ENCODE measurements at regions not wholly inside any gene's neighbourhood (a gene's known extent, or its start where the extent isn't known, plus 50 kb on each side); places are given as distances from the start of the nearest gene placed in this dataset.

GRCh38 chr11:92707173-92707619 is 262.3 kb upstream of the MTNR1B start:
- Histone ChIP-seq H3K4me1 (ENCODE audit: insufficient read depth, low read length) (peaks cover 15% of the 10 kb centered on the region), H3K36me3 (ENCODE audit: insufficient read depth, low read length) (no peaks in the 10 kb centered on the region), H3K27ac (ENCODE audit: low read depth, low read length) (no peak overlapping the region), H3K27me3 (ENCODE audit: insufficient read depth, low read length) (no peaks in the 10 kb centered on the region), H3K4me3 (ENCODE audit: low read length) (no peak overlapping the region), H3K9me3 (ENCODE audit: insufficient read depth, low read depth, low read length) (no peaks in the 10 kb centered on the region), H3K9ac (ENCODE audit: low read depth, low read length) (no peak overlapping the region)
- WGBS: 88% methylated on average over 3 of the region's 3 CpGs

DNA sequence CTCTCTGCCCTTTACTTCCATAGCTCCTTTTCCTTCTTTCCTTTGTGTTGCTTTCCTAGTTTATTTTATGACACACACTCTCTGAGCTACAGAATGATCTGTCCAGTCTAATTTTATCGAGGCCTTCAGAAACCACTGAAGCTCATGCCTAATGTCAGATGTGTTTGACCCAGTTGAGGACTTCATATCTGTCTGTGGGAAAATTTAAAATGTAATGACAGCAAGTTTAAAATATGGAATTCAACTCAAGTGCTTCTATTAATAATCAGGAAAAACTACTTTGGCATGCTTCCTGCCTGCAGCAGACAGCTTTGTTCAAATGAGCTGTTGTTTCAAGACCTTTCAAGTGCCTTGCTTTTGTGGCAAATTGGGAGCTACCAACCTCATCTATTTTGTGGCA is 261.8 kb upstream of the MTNR1B start:
- Histone ChIP-seq H3K36me3 (ENCODE audit: insufficient read depth, low read length) (no peaks in the 10 kb centered on the region), H3K4me1 (ENCODE audit: insufficient read depth, low read length) (peaks cover 20% of the 10 kb centered on the region), H3K27me3 (ENCODE audit: insufficient read depth, low read length) (no peaks in the 10 kb centered on the region), H3K9ac (ENCODE audit: low read depth, low read length) (no peak overlapping the region), H3K9me3 (ENCODE audit: insufficient read depth, low read depth, low read length) (no peaks in the 10 kb centered on the region), H3K27ac (ENCODE audit: low read depth, low read length) (no peak overlapping the region), H3K4me3 (ENCODE audit: low read length) (no peak overlapping the region)
- WGBS: 100% methylated on average over 1 of the region's 1 CpG

DNA sequence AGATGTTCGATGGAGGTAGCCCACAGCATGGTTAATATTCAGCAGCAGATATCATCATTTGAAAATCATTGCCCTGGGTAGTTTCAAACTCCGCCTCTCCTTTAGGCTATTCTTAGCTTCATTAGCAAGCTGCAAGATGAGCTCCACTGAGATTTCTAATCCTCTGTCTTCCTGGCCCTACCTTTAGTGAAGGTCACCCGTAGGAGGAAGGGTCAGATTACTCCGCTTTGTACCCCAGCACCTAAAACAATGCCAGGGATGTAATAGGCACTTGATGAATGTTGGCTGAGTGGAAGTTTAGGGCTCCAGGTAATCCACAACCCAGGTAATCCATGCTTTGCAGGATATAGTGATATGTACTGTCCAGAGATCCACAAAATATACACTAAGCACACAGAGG is 260.1 kb upstream of the MTNR1B start:
- Histone ChIP-seq H3K9me3 (ENCODE audit: insufficient read depth, low read depth, low read length) (no peaks in the 10 kb centered on the region), H3K36me3 (ENCODE audit: insufficient read depth, low read length) (no peaks in the 10 kb centered on the region), H3K4me3 (ENCODE audit: low read length) (no peak overlapping the region), H3K27ac (ENCODE audit: low read depth, low read length) (no peak overlapping the region), H3K4me1 (ENCODE audit: insufficient read depth, low read length) (peaks cover 35% of the 10 kb centered on the region), H3K9ac (ENCODE audit: low read depth, low read length) (no peak overlapping the region), H3K27me3 (ENCODE audit: insufficient read depth, low read length) (no peaks in the 10 kb centered on the region)
- 99% methylated on average over 4 of the region's 4 CpGs for WGBS

- 91% methylated on average over 3 of the region's 4 CpGs for whole genome bisulfite sequencing
- Histone ChIP-seq H3K9me3 (ENCODE audit: insufficient read depth, low read depth, low read length) (no peaks in the 10 kb centered on the region), H3K9ac (ENCODE audit: low read depth, low read length) (no peak overlapping the region), H3K4me1 (ENCODE audit: insufficient read depth, low read length) (peaks cover 35% of the 10 kb centered on the region), H3K27ac (ENCODE audit: low read depth, low read length) (no peak overlapping the region), H3K27me3 (ENCODE audit: insufficient read depth, low read length) (no peaks in the 10 kb centered on the region), H3K36me3 (ENCODE audit: insufficient read depth, low read length) (no peaks in the 10 kb centered on the region), H3K4me3 (ENCODE audit: low read length) (no peak overlapping the region)
Observed at GRCh38 chr11:92711926-92712325, 257.5 kb upstream of the MTNR1B start.

GRCh38 chr11:92714111-92714510 is 255.3 kb upstream of the MTNR1B start:
- Histone ChIP-seq H3K27me3 (ENCODE audit: insufficient read depth, low read length) (no peaks in the 10 kb centered on the region), H3K4me1 (ENCODE audit: insufficient read depth, low read length) (peaks cover 32% of the 10 kb centered on the region), H3K36me3 (ENCODE audit: insufficient read depth, low read length) (no peaks in the 10 kb centered on the region), H3K27ac (ENCODE audit: low read depth, low read length) (no peak overlapping the region), H3K9ac (ENCODE audit: low read depth, low read length) (no peak overlapping the region), H3K4me3 (ENCODE audit: low read length) (no peak overlapping the region), H3K9me3 (ENCODE audit: insufficient read depth, low read depth, low read length) (no peaks in the 10 kb centered on the region)
- WGBS: 100% methylated on average over 1 of the region's 1 CpG

DNA sequence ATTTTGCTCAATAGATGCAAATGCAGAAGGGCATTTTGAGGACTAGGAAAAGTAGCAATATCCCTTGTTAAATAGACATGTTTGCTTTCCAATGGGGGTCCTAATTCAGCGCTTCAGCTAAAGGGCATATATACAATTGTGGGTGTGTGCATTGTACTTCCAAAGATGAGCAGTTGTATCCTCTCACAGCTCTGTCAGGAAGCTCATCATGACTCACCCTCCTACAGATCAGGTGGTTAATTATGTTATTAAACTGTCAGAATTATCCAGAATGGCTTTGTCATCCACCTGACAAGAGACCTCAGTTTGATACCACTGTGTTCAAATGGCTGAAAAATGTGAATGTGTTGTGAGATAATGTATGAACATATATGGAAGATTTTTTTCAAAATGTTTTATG is 252.2 kb upstream of the MTNR1B start:
- no peak overlapping the region for H3K9ac ChIP-seq (ENCODE audit: low read depth, low read length)

GRCh38 chr11:92720385-92720784 is 249.1 kb upstream of the MTNR1B start:
- Histone ChIP-seq H3K4me1 (ENCODE audit: insufficient read depth, low read length) (no peaks in the 10 kb centered on the region), H3K9me3 (ENCODE audit: insufficient read depth, low read depth, low read length) (no peaks in the 10 kb centered on the region), H3K4me3 (ENCODE audit: low read length) (no peak overlapping the region), H3K27me3 (ENCODE audit: insufficient read depth, low read length) (no peaks in the 10 kb centered on the region), H3K27ac (ENCODE audit: low read depth, low read length) (no peak overlapping the region), H3K9ac (ENCODE audit: low read depth, low read length) (no peak overlapping the region), H3K36me3 (ENCODE audit: insufficient read depth, low read length) (no peaks in the 10 kb centered on the region)
- 82% methylated on average over 3 of the region's 3 CpGs for WGBS

More for the DNA sequence above, 252.2 kb upstream of the MTNR1B start:
- WGBS: 88% methylated on average over 1 of the region's 1 CpG
- Histone ChIP-seq H3K9me3 (ENCODE audit: insufficient read depth, low read depth, low read length) (no peaks in the 10 kb centered on the region), H3K36me3 (ENCODE audit: insufficient read depth, low read length) (no peaks in the 10 kb centered on the region), H3K4me3 (ENCODE audit: low read length) (no peak overlapping the region), H3K27ac (ENCODE audit: low read depth, low read length) (no peak overlapping the region), H3K4me1 (ENCODE audit: insufficient read depth, low read length) (peaks cover 19% of the 10 kb centered on the region), H3K27me3 (ENCODE audit: insufficient read depth, low read length) (no peaks in the 10 kb centered on the region)

DNA sequence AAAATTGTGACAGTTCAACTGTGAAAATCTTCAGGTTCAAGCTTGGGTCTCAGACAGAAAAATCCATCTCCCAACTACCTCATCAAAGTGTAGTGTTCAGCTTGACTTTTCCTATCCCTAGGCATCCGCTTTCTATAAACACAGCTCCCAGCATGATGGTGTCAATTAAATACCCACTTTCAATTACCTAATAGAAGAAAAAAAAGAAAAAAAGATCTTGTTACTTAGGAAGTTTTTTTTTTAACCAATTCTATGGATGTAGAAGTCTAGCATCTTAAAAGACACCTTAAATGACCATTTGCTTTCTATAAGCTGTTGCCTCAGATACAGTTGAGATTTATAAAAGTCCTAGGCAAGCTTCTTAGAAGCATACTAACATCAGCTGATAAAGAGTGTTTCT is 244.1 kb upstream of the MTNR1B start:
- Histone ChIP-seq H3K9ac (ENCODE audit: low read depth, low read length) (no peak overlapping the region), H3K27ac (ENCODE audit: low read depth, low read length) (no peak overlapping the region), H3K4me3 (ENCODE audit: low read length) (no peak overlapping the region), H3K36me3 (ENCODE audit: insufficient read depth, low read length) (no peaks in the 10 kb centered on the region), H3K27me3 (ENCODE audit: insufficient read depth, low read length) (no peaks in the 10 kb centered on the region), H3K9me3 (ENCODE audit: insufficient read depth, low read depth, low read length) (no peaks in the 10 kb centered on the region), H3K4me1 (ENCODE audit: insufficient read depth, low read length) (no peaks in the 10 kb centered on the region)
- 84% methylated on average over 1 of the region's 1 CpG for WGBS

DNA sequence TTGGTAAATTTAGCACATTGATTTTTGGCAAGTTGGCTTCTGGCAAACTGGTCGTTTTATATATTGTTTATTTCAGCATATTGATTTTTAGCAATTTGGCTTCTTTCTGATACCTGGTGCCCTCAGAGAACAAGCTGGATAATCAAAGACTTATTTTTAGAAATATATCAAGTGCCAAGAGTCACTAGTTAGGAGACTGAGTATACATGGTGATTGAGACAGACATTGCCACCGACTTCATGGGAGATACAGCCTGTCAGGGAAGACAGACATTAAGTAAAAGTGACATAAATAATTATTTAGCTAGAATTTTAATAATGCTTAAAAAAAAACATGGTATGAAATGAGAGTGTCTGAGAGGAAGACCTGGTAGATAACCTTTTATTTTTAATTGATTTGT is 242.3 kb upstream of the MTNR1B start:
- no peaks in the 10 kb centered on the region for H3K36me3 ChIP-seq (ENCODE audit: insufficient read depth, low read length)
- no peaks in the 10 kb centered on the region for H3K27me3 ChIP-seq (ENCODE audit: insufficient read depth, low read length)
- H3K9me3 ChIP-seq (ENCODE audit: insufficient read depth, low read depth, low read length): no peaks in the 10 kb centered on the region
- no peak overlapping the region for H3K4me3 ChIP-seq (ENCODE audit: low read length)
- no peak overlapping the region for H3K9ac ChIP-seq (ENCODE audit: low read depth, low read length)
- no peak overlapping the region for H3K27ac ChIP-seq (ENCODE audit: low read depth, low read length)
- WGBS: 100% methylated on average over 2 of the region's 2 CpGs
- no peaks in the 10 kb centered on the region for H3K4me1 ChIP-seq (ENCODE audit: insufficient read depth, low read length)

DNA sequence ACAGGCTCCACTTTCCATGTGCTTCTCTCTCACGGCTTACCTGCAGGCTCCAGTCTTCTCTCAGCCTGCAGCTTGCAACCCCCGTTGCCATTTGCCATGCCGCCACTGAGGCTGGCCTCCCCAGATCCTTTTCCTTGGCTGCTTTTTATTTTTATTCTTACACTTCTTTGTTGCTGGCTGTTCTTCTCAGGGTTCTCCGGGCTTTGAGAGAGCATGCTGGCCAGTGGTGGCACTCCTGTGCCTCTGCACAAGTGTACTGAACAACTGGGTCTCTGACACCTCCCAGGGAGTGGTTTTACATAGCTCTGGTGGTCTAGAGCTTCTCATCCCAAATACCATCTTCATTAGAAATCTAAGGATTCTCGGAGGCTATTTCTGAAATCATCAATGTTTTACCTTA is 241.7 kb upstream of the MTNR1B start:
- no peak overlapping the region for H3K4me3 ChIP-seq (ENCODE audit: low read length)
- H3K4me1 ChIP-seq (ENCODE audit: insufficient read depth, low read length): no peaks in the 10 kb centered on the region
- H3K27me3 ChIP-seq (ENCODE audit: insufficient read depth, low read length): no peaks in the 10 kb centered on the region
- WGBS: 93% methylated on average over 5 of the region's 5 CpGs
- no peak overlapping the region for H3K9ac ChIP-seq (ENCODE audit: low read depth, low read length)
- no peaks in the 10 kb centered on the region for H3K9me3 ChIP-seq (ENCODE audit: insufficient read depth, low read depth, low read length)
- H3K36me3 ChIP-seq (ENCODE audit: insufficient read depth, low read length): no peaks in the 10 kb centered on the region
- no peak overlapping the region for H3K27ac ChIP-seq (ENCODE audit: low read depth, low read length)

- H3K9ac ChIP-seq (ENCODE audit: low read depth, low read length): no peak overlapping the region
- no peaks in the 10 kb centered on the region for H3K27me3 ChIP-seq (ENCODE audit: insufficient read depth, low read length)
- no peaks in the 10 kb centered on the region for H3K4me1 ChIP-seq (ENCODE audit: insufficient read depth, low read length)
- H3K36me3 ChIP-seq (ENCODE audit: insufficient read depth, low read length): no peaks in the 10 kb centered on the region
- H3K27ac ChIP-seq (ENCODE audit: low read depth, low read length): no peak overlapping the region
- H3K9me3 ChIP-seq (ENCODE audit: insufficient read depth, low read depth, low read length): no peaks in the 10 kb centered on the region
- no peak overlapping the region for H3K4me3 ChIP-seq (ENCODE audit: low read length)
- WGBS: 91% methylated on average over 3 of the region's 3 CpGs
Observed at GRCh38 chr11:92728628-92729027, 240.8 kb upstream of the MTNR1B start.

DNA sequence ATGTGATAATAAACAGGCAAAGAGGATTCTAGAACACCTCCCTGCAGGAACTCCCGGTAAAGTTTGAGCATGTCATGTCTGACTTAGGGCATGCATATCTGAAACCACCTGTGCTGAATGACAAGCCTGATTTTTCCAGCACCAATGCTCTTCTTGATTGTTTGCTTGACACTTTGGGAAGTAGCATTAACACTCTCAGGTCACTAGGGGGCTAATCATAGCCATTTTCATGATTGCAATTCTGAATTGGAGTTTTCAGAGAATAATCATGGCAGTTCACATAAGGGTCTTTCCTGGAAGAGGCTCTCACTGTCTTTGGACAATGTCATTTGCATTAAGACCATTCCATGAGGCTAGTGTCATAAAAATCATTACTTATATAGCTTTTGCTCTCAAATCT is 234.4 kb upstream of the MTNR1B start:
- H3K4me3 ChIP-seq (ENCODE audit: low read length): no peak overlapping the region
- WGBS: 81% methylated on average over 1 of the region's 1 CpG
- H3K27me3 ChIP-seq (ENCODE audit: insufficient read depth, low read length): no peaks in the 10 kb centered on the region
- no peak overlapping the region for H3K9ac ChIP-seq (ENCODE audit: low read depth, low read length)
- no peaks in the 10 kb centered on the region for H3K9me3 ChIP-seq (ENCODE audit: insufficient read depth, low read depth, low read length)
- no peak overlapping the region for H3K27ac ChIP-seq (ENCODE audit: low read depth, low read length)
- H3K4me1 ChIP-seq (ENCODE audit: insufficient read depth, low read length): no peaks in the 10 kb centered on the region
- no peaks in the 10 kb centered on the region for H3K36me3 ChIP-seq (ENCODE audit: insufficient read depth, low read length)

Data from HUES64 (cell line).